ENCODE measurements at regions not wholly inside any gene's neighbourhood (a gene's known extent, or its start where the extent isn't known, plus 50 kb on each side); places are given as distances from the start of the nearest gene placed in this dataset.
A peak's percentile ranks its signal among the peaks of the same experiment; 100 is the strongest.

GRCh38 chr4:16988814-16989213 is 90.4 kb upstream of the LDB2 start:
- Histone ChIP-seq H3K27me3 (no peaks in the 10 kb centered on the region), H3K27ac (no peak overlapping the region), H3K4me1 (no peaks in the 10 kb centered on the region), H3K9me3 (peaks cover 0 to 4% of the 10 kb centered on the region in 2 donors), H3K4me3 (no peak overlapping the region), H3K36me3 (no peaks in the 10 kb centered on the region)
- ATAC-seq, result no peak
- DNase-seq, result no peak
- no peak for TF ChIP-seq CTCF (IDR thresholded peaks at IDR 0.05)
- intact Hi-C loops (cut with DNase I), result no loop called here

- Histone ChIP-seq H3K4me3 (no peak overlapping the region), H3K4me1 (no peaks in the 10 kb centered on the region), H3K27me3 (no peaks in the 10 kb centered on the region), H3K27ac (no peak overlapping the region), H3K36me3 (no peaks in the 10 kb centered on the region), H3K9me3 (no peaks in the 10 kb centered on the region)
- no peak for ATAC-seq
- DNase-seq, result no peak
- intact Hi-C loops (cut with DNase I), result no loop called here
- no peak for TF ChIP-seq CTCF (IDR thresholded peaks at IDR 0.05)
These were observed 78.6 kb upstream of the LDB2 start for GRCh38 chr4:16977081-16977480.

- Histone ChIP-seq H3K36me3 (no peaks in the 10 kb centered on the region), H3K9me3 (no peaks in the 10 kb centered on the region), H3K27ac (no peak overlapping the region), H3K27me3 (no peaks in the 10 kb centered on the region), H3K4me3 (no peak overlapping the region), H3K4me1 (no peaks in the 10 kb centered on the region)
- ATAC-seq (no peak), DNase-seq (no peak)
- intact Hi-C loops (cut with DNase I), result no loop called here
- no peak for TF ChIP-seq CTCF (IDR thresholded peaks at IDR 0.05)
These were observed 71.3 kb upstream of the LDB2 start for GRCh38 chr4:16969696-16970135.

- no peak overlapping the region for H3K27ac ChIP-seq
- no peak for ATAC-seq
These were observed 69.3 kb upstream of the LDB2 start for GRCh38 chr4:16967722-16968121.

GRCh38 chr4:16959305-16959704 is 60.9 kb upstream of the LDB2 start:
- DNase-seq, result no peak
- H3K4me3 ChIP-seq, result no peak overlapping the region
- peaks cover 0 to 21% of the 10 kb centered on the region in 2 donors for H3K9me3 ChIP-seq
- H3K36me3 ChIP-seq, result no peaks in the 10 kb centered on the region
- intact Hi-C loops (cut with DNase I), result no loop called here
- H3K4me1 ChIP-seq, result no peaks in the 10 kb centered on the region
- TF ChIP-seq CTCF (IDR thresholded peaks at IDR 0.05), result no peak
- no peak overlapping the region for H3K27ac ChIP-seq
- no peak for ATAC-seq
- no peaks in the 10 kb centered on the region for H3K27me3 ChIP-seq

More at GRCh38 chr4:16967722-16968121, 69.3 kb upstream of the LDB2 start:
- H3K27me3 ChIP-seq, result no peaks in the 10 kb centered on the region
- TF ChIP-seq CTCF (IDR thresholded peaks at IDR 0.05), result no peak
- peak in 1 of 4 donors; percentile 27 for DNase-seq
- H3K36me3 ChIP-seq, result no peaks in the 10 kb centered on the region
- H3K4me1 ChIP-seq, result no peaks in the 10 kb centered on the region
- intact Hi-C loops (cut with DNase I), result no loop called here
- peaks cover 0 to 2% of the 10 kb centered on the region in 2 donors for H3K9me3 ChIP-seq
- H3K4me3 ChIP-seq, result no peak overlapping the region
